Hematopoietic multipotent progenitor cell (in vitro differentiated cells): ENCODE measurements at regions not wholly inside any gene's neighbourhood (a gene's known extent, or its start where the extent isn't known, plus 50 kb on each side); places are given as distances from the start of the nearest gene placed in this dataset.
"Not testable (repeated sequence)": the region's sequence is repeated elsewhere in the genome, so short reads cannot be mapped to it uniquely, and the experiment has no call there.

Experiments used
- DNase-seq, 3 donors: peaks; one replicate each; pipeline ENCODE4 v3.0.0-alpha.2; 2011 to 2015; ENCODE audit warnings: low read depth in 2 of 3, low spot score in 2 of 3

GRCh38 chr17:30713805-30714204 is 110.7 kb downstream of the CRLF3 start:
- DNase-seq = not testable (repeated sequence)

GRCh38 chr17:30712859-30713258 is 111.6 kb downstream of the CRLF3 start:
- not testable (repeated sequence) for DNase-seq

GRCh38 chr17:30711626-30712507 is 112.6 kb downstream of the CRLF3 start:
- DNase-seq = not testable (repeated sequence)

- not testable (repeated sequence) for DNase-seq
These were observed 113.3 kb downstream of the CRLF3 start for GRCh38 chr17:30711176-30711575.

- DNase-seq = not testable (repeated sequence)
These were observed 114.0 kb downstream of the CRLF3 start for GRCh38 chr17:30710276-30711088.

GRCh38 chr17:30709561-30710275 is 114.8 kb downstream of the CRLF3 start:
- peak in 1 of 3 donors; percentile 39 for DNase-seq

- DNase-seq = peak in 2 of 3 donors; percentile 49 to 60
These were observed 115.4 kb downstream of the CRLF3 start for GRCh38 chr17:30709096-30709495.

GRCh38 chr17:30708241-30709078 is 116.0 kb downstream of the CRLF3 start:
- peak in 2 of 3 donors; percentile 86 to 93 for DNase-seq

GRCh38 chr17:30707724-30708240 is 116.7 kb downstream of the CRLF3 start:
- peak in 2 of 3 donors; percentile 53 to 68 for DNase-seq

- DNase-seq = peak in 1 of 3 donors; percentile 64
These were observed 117.8 kb downstream of the CRLF3 start for GRCh38 chr17:30706461-30707335.

- peak in 1 of 3 donors; percentile 24 for DNase-seq
These were observed 118.5 kb downstream of the CRLF3 start for GRCh38 chr17:30706004-30706403.

- DNase-seq = no peak
These were observed 122.9 kb downstream of the CRLF3 start for GRCh38 chr17:30701498-30701989.

- not testable (repeated sequence) for DNase-seq
These were observed 123.7 kb downstream of the CRLF3 start for GRCh38 chr17:30700833-30701232.

- DNase-seq = peak; percentile 44 to 58 (median 55)
These were observed 126.7 kb downstream of the CRLF3 start for GRCh38 chr17:30697619-30698460.

GRCh38 chr17:30696234-30696633 is 128.3 kb downstream of the CRLF3 start:
- DNase-seq = no peak

- not testable (repeated sequence) for DNase-seq
These were observed 129.2 kb downstream of the CRLF3 start for GRCh38 chr17:30695265-30695811.

GRCh38 chr17:30693772-30694171 is 130.7 kb downstream of the CRLF3 start:
- peak in 2 of 3 donors; percentile 48 to 69 for DNase-seq
